HCT116 (cell line): ENCODE measurements at regions not wholly inside any gene's neighbourhood (a gene's known extent, or its start where the extent isn't known, plus 50 kb on each side); places are given as distances from the start of the nearest gene placed in this dataset.

Source experiments
- ATAC-seq: fragments of 200-7000 bp; cut with Tn5 transposase; 2 replicates; pipeline ENCODE4 v1.9.1; 2020; ENCODE audit warnings: mild to moderate bottlenecking, moderate library complexity
- BruUV-seq: library from RNA; stranded (reverse); fragments of 400-500 nt; replicated peaks from 2 replicates; lab custom pipeline; 2021; lab: Mats Ljungman, UMichigan
- CTCF ChIA-PET: fragments of 300-600 bp; sonication (Branson Sonifier 250); formaldehyde crosslinking; loops from one replicate; lab custom pipeline; 2021; ENCODE audit warnings: antibody characterized with exemption; lab: Charles Lee
- POLR2A ChIA-PET: fragments of 300-600, 350-600 bp; sonication (Branson Sonifier 250); formaldehyde crosslinking; loops from one replicate; lab custom pipeline; 2021; ENCODE audit warnings: antibody characterized with exemption; lab: Charles Lee
- RAD21 ChIA-PET, 2 experiments: fragments of 300-600 bp; sonication (Branson Sonifier 250); formaldehyde crosslinking; loops; one replicate each; lab custom pipeline; 2023; ENCODE audit warnings: low total read pairs in 2 of 2; ENCODE audit not compliant: uncharacterized antibody in 2 of 2, unreplicated experiment in 2 of 2, low non-redundant PET in 1 of 2; lab: Charles Lee
- DNase-seq: peaks from one replicate; pipeline ENCODE4 v3.0.0-alpha.2; 2010; ENCODE audit warnings: low read depth, low spot score
- H2AFZ ChIP-seq: fragments of 200-600 bp; shearing (Covaris generic), sonication (generic); 2 replicates; pipeline ENCODE4 v1.6.1; 2017; ENCODE audit warnings: low read depth, mixed run types, mixed read lengths, antibody characterized with exemption, low read length; ENCODE audit not compliant: poor library complexity, severe bottlenecking
- H3K27ac ChIP-seq: 2 replicates; pipeline ENCODE4 v1.5.1; 2012; ENCODE audit warnings: low read depth, low read length
- H3K27me3 ChIP-seq: fragments of 200-600 bp; sonication (generic); 2 replicates; pipeline ENCODE4 v1.6.1; 2016; ENCODE audit warnings: mixed run types, low read length, mixed read lengths; ENCODE audit not compliant: insufficient read depth
- H3K36me3 ChIP-seq, 2 experiments: fragments of 200-500 bp in 1 of 2; fragments of 200-600 bp in 1 of 2; sonication (Bioruptor generic) in 1 of 2; sonication (generic) in 1 of 2; 2 replicates each; pipeline versions ENCODE4 v1.5.1 to v1.6.1; 2014 to 2016; ENCODE audit warnings: low read length in 2 of 2, inconsistent platforms in 1 of 2, mixed read lengths in 1 of 2, mixed run types in 1 of 2; ENCODE audit not compliant: insufficient read depth in 2 of 2, control insufficient read depth in 1 of 2
- H3K4me1 ChIP-seq, 2 experiments: fragments of 200-600 bp in 1 of 2; sonication (generic) in 1 of 2; 2 replicates each; pipeline versions ENCODE4 v1.5.1 to v1.6.1; 2012 to 2017; ENCODE audit warnings: low read length in 2 of 2, inconsistent platforms in 1 of 2, mild to moderate bottlenecking in 1 of 2, mixed read lengths in 1 of 2, mixed run types in 1 of 2, moderate library complexity in 1 of 2; ENCODE audit not compliant: insufficient read depth in 2 of 2, control insufficient read depth in 1 of 2
- H3K4me2 ChIP-seq: fragments of 200-600 bp; sonication (generic); 2 replicates; pipeline ENCODE4 v1.6.1; 2017; ENCODE audit warnings: mixed run types, low read length, mixed read lengths
- H3K4me3 ChIP-seq, 2 experiments: fragments of 200-600 bp in 1 of 2; sonication (generic) in 1 of 2; replicated peaks in 1 of 2; 2 replicates each; pipeline ENCODE4 v1.5.1; 2011 to 2016; ENCODE audit warnings: low read length in 2 of 2, control low read depth in 1 of 2, low read depth in 1 of 2, mild to moderate bottlenecking in 1 of 2, mixed read lengths in 1 of 2, mixed run types in 1 of 2
- H3K79me2 ChIP-seq: fragments of 200-600 bp; sonication (generic); 2 replicates; pipeline ENCODE4 v1.6.1; 2017; ENCODE audit warnings: mild to moderate bottlenecking, mixed run types, low read length, moderate library complexity, mixed read lengths; ENCODE audit not compliant: insufficient read depth
- H3K9ac ChIP-seq: fragments of 200-600 bp; sonication (generic); 2 replicates; pipeline ENCODE4 v1.6.1; 2016; ENCODE audit warnings: low read length, mixed read lengths
- H3K9me2 ChIP-seq: fragments of 200-600 bp; sonication (generic), shearing (Covaris generic); 2 replicates; pipeline ENCODE4 v1.6.1; 2017; ENCODE audit warnings: mixed run types, mild to moderate bottlenecking, moderate library complexity; ENCODE audit not compliant: insufficient read depth
- H3K9me3 ChIP-seq, 2 experiments: fragments of 200-500 bp in 1 of 2; fragments of 200-600 bp in 1 of 2; sonication (Bioruptor generic) in 1 of 2; sonication (generic) in 1 of 2; 2 replicates each; pipeline ENCODE4 v1.6.1; 2014 to 2017; ENCODE audit warnings: low read length in 2 of 2, mixed read lengths in 2 of 2, inconsistent platforms in 1 of 2, low read depth in 1 of 2, mild to moderate bottlenecking in 1 of 2, mixed run types in 1 of 2, moderate library complexity in 1 of 2; ENCODE audit not compliant: control insufficient read depth in 1 of 2, insufficient read depth in 1 of 2
- H4K20me1 ChIP-seq: fragments of 200-600 bp; sonication (generic), shearing (Covaris generic); 2 replicates; pipeline ENCODE4 v1.6.1; 2017; ENCODE audit warnings: mixed run types, mild to moderate bottlenecking, moderate library complexity; ENCODE audit not compliant: insufficient read depth
- CBX3 ChIP-seq: IDR thresholded peaks from 2 replicates; pipeline ENCODE4 v1.6.1; 2012; ENCODE audit warnings: low read depth
- EGR1 ChIP-seq: IDR thresholded peaks from 2 replicates; pipeline ENCODE4 v1.6.1; 2012; ENCODE audit warnings: low read depth
- EZH2 ChIP-seq: fragments of 200-600 bp; sonication (generic); IDR thresholded peaks from 2 replicates; pipeline ENCODE4 v1.6.1; 2017; ENCODE audit warnings: antibody characterized with exemption, mixed run types
- JUND ChIP-seq: IDR thresholded peaks from 2 replicates; pipeline ENCODE4 v1.6.1; 2012
- POLR2AphosphoS5 ChIP-seq: IDR thresholded peaks from 2 replicates; pipeline ENCODE4 v1.6.1; 2011; ENCODE audit warnings: mild to moderate bottlenecking, low read depth, low read length, moderate library complexity
- RAD21 ChIP-seq: IDR thresholded peaks from 2 replicates; pipeline ENCODE4 v1.6.1; 2012; ENCODE audit warnings: low read depth, mild to moderate bottlenecking
- SIN3A ChIP-seq: IDR thresholded peaks from 2 replicates; pipeline ENCODE4 v1.6.1; 2012; ENCODE audit warnings: low read depth
- SP1 ChIP-seq: IDR thresholded peaks from 2 replicates; pipeline ENCODE4 v1.6.1; 2012; ENCODE audit warnings: low read depth
- ZFX ChIP-seq: fragments of 450-650 bp; IDR thresholded peaks from 2 replicates; pipeline ENCODE4 v1.6.1; 2017
- ZNF274 ChIP-seq: fragments of 200-500 bp; sonication (Bioruptor generic); IDR thresholded peaks from 2 replicates; pipeline ENCODE4 v1.6.1; 2014; ENCODE audit warnings: mild to moderate bottlenecking, low read depth, low read length, inconsistent platforms
- intact Hi-C: fragments of 100-400 bp; cut with micrococcal nuclease; formaldehyde crosslinking; loops from 2 replicates; pipeline ENCODE4 v1.10.0; 2022
- TF ChIP-seq, protein P1 (sequence below): IDR thresholded peaks from 2 replicates; pipeline ENCODE4 v1.6.1; 2012
- TF ChIP-seq, protein P2 (sequence below): IDR thresholded peaks from 2 replicates; pipeline ENCODE4 v1.6.1; 2012; ENCODE audit warnings: low read depth
- TF ChIP-seq, protein P3 (sequence below): IDR thresholded peaks from 2 replicates; pipeline ENCODE4 v1.6.1; 2011; ENCODE audit warnings: mild to moderate bottlenecking, low read length, moderate library complexity; ENCODE audit not compliant: insufficient replicate concordance; ENCODE audit errors: extremely low read depth
- TF ChIP-seq, protein P4 (sequence below), 3 experiments: fragments of 200-600 bp in 1 of 3; sonication (generic) in 1 of 3; IDR thresholded peaks in 2 of 3; conservative IDR thresholded peaks in 1 of 3; 2 replicates each; pipeline ENCODE4 v1.5.1; 2012 to 2017; ENCODE audit warnings: low read depth in 2 of 3, low read length in 2 of 3, antibody characterized with exemption in 1 of 3, borderline replicate concordance in 1 of 3, control low read depth in 1 of 3, mild to moderate bottlenecking in 1 of 3, mixed read lengths in 1 of 3, mixed run types in 1 of 3, moderate library complexity in 1 of 3; ENCODE audit not compliant: insufficient read depth in 1 of 3

DNA sequence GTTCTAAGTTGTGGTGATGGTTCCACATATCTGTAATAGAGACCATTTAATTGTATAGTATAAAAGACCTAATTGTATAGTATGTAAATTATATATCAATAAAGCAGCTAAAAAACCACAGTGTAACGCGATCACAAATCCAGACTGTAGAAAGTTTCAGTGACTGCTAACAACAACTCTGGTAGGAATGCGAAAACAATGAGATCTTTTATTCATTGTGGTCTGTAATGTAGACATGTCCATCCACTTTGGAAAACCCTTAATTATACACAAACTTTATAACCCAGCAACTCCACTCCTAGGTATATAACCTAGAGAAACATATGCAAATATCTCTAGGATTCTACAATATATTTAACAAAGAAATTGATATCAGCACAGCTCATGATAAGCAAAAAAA is 549.5 kb downstream of the SLITRK1 start:
- no TSS peak for BruUV-seq
- no peak overlapping the region for H3K4me2 ChIP-seq
- H4K20me1 ChIP-seq = no peaks in the 10 kb centered on the region
- intact Hi-C loops = no loop called here
- H3K27ac ChIP-seq = no peak overlapping the region
- no peaks in the 10 kb centered on the region for H3K27me3 ChIP-seq
- no peaks in the 10 kb centered on the region for H3K36me3 ChIP-seq
- DNase-seq (no peak), ATAC-seq (no peak)
- ChIA-PET POLR2A (no interaction called here), RAD21 (no interaction called here), CTCF (no interaction called here)
- no peak overlapping the region for H2AFZ ChIP-seq
- no peaks in the 10 kb centered on the region for H3K4me1 ChIP-seq
- H3K9ac ChIP-seq = no peak overlapping the region
- TF ChIP-seq POLR2AphosphoS5 (no peak), EZH2 (no peak), SIN3A (no peak), SP1 (no peak), CBX3 (no peak), EGR1 (no peak), ZFX (no peak), JUND (no peak), ZNF274 (no peak), RAD21 (no peak)
- TF ChIP-seq, protein P1, sequence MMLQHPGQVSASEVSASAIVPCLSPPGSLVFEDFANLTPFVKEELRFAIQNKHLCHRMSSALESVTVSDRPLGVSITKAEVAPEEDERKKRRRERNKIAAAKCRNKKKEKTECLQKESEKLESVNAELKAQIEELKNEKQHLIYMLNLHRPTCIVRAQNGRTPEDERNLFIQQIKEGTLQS = no peak
- TF ChIP-seq, protein P2, sequence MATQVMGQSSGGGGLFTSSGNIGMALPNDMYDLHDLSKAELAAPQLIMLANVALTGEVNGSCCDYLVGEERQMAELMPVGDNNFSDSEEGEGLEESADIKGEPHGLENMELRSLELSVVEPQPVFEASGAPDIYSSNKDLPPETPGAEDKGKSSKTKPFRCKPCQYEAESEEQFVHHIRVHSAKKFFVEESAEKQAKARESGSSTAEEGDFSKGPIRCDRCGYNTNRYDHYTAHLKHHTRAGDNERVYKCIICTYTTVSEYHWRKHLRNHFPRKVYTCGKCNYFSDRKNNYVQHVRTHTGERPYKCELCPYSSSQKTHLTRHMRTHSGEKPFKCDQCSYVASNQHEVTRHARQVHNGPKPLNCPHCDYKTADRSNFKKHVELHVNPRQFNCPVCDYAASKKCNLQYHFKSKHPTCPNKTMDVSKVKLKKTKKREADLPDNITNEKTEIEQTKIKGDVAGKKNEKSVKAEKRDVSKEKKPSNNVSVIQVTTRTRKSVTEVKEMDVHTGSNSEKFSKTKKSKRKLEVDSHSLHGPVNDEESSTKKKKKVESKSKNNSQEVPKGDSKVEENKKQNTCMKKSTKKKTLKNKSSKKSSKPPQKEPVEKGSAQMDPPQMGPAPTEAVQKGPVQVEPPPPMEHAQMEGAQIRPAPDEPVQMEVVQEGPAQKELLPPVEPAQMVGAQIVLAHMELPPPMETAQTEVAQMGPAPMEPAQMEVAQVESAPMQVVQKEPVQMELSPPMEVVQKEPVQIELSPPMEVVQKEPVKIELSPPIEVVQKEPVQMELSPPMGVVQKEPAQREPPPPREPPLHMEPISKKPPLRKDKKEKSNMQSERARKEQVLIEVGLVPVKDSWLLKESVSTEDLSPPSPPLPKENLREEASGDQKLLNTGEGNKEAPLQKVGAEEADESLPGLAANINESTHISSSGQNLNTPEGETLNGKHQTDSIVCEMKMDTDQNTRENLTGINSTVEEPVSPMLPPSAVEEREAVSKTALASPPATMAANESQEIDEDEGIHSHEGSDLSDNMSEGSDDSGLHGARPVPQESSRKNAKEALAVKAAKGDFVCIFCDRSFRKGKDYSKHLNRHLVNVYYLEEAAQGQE = no peak
- TF ChIP-seq, protein P3, sequence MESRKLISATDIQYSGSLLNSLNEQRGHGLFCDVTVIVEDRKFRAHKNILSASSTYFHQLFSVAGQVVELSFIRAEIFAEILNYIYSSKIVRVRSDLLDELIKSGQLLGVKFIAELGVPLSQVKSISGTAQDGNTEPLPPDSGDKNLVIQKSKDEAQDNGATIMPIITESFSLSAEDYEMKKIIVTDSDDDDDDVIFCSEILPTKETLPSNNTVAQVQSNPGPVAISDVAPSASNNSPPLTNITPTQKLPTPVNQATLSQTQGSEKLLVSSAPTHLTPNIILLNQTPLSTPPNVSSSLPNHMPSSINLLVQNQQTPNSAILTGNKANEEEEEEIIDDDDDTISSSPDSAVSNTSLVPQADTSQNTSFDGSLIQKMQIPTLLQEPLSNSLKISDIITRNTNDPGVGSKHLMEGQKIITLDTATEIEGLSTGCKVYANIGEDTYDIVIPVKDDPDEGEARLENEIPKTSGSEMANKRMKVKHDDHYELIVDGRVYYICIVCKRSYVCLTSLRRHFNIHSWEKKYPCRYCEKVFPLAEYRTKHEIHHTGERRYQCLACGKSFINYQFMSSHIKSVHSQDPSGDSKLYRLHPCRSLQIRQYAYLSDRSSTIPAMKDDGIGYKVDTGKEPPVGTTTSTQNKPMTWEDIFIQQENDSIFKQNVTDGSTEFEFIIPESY = no peak
- TF ChIP-seq, protein P4, sequence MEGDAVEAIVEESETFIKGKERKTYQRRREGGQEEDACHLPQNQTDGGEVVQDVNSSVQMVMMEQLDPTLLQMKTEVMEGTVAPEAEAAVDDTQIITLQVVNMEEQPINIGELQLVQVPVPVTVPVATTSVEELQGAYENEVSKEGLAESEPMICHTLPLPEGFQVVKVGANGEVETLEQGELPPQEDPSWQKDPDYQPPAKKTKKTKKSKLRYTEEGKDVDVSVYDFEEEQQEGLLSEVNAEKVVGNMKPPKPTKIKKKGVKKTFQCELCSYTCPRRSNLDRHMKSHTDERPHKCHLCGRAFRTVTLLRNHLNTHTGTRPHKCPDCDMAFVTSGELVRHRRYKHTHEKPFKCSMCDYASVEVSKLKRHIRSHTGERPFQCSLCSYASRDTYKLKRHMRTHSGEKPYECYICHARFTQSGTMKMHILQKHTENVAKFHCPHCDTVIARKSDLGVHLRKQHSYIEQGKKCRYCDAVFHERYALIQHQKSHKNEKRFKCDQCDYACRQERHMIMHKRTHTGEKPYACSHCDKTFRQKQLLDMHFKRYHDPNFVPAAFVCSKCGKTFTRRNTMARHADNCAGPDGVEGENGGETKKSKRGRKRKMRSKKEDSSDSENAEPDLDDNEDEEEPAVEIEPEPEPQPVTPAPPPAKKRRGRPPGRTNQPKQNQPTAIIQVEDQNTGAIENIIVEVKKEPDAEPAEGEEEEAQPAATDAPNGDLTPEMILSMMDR (IDR thresholded peaks at IDR 0.05 in 2 of 3, conservative IDR thresholded peaks at IDR 0.05 in 1 of 3; ENCODE audit: borderline replicate concordance in 1 of 3, insufficient read depth in 1 of 3, low read depth in 2 of 3, low read length in 2 of 3) = no peak
- TF ChIP-seq, all 23 proteins: peak for 0
- no peaks in the 10 kb centered on the region for H3K9me3 ChIP-seq
- H3K79me2 ChIP-seq = no peaks in the 10 kb centered on the region
- H3K4me3 ChIP-seq = no peak overlapping the region
- no peaks in the 10 kb centered on the region for H3K9me2 ChIP-seq
